ENCODE measurements at regions not wholly inside any gene's neighbourhood (a gene's known extent, or its start where the extent isn't known, plus 50 kb on each side); places are given as distances from the start of the nearest gene placed in this dataset.

- H2BK12ac ChIP-seq (ENCODE audit: insufficient read length, low read depth, low read length) = no peak overlapping the region
- no peak overlapping the region for H4K91ac ChIP-seq (ENCODE audit: insufficient read length, low read depth, low read length)
- H2BK15ac ChIP-seq (ENCODE audit: low read depth, low read length) = no peak overlapping the region
- H3K4me1 ChIP-seq (ENCODE audit: insufficient read depth, low read length) = no peaks in the 10 kb centered on the region
- H3K27ac ChIP-seq (ENCODE audit: insufficient read length, low read depth, low read length) = no peak overlapping the region
- DNase-seq = no peak
- no peaks in the 10 kb centered on the region for H3K79me2 ChIP-seq (ENCODE audit: insufficient read depth, low read length)
- no peak overlapping the region for H3K56ac ChIP-seq (ENCODE audit: insufficient read length, low read depth, low read length)
- no CpG with 5 or more reads among the region's 6 CpGs for WGBS (ENCODE audit: extremely low coverage, insufficient read length, low lambda C conversion rate)
- no peaks in the 10 kb centered on the region for H3K79me1 ChIP-seq (ENCODE audit: insufficient read depth, low read depth, low read length, poor library complexity, severe bottlenecking)
- H4K8ac ChIP-seq (replicated peaks; ENCODE audit: insufficient read length, low read depth, low read length) = no peak overlapping the region
- no peak overlapping the region for H3K14ac ChIP-seq (ENCODE audit: insufficient read depth, low read length)
- H3K27me3 ChIP-seq (ENCODE audit: insufficient read depth, low read length) = no peaks in the 10 kb centered on the region
- H3T11ph ChIP-seq (ENCODE audit: low read length) = no peak overlapping the region
- no peak overlapping the region for H3K18ac ChIP-seq (ENCODE audit: insufficient read length, low read depth, low read length)
- Mint-ChIP-seq H3K4me1 (peaks cover 6 to 10% of the 10 kb centered on the region in 2 experiments), H3K27ac (no peak overlapping the region), H3K36me3 (ENCODE audit: insufficient read depth in 1 of 3, low read depth in 3 of 3) (no peaks in the 10 kb centered on the region), H3K4me3 (no peak overlapping the region), H3K27me3 (ENCODE audit: low read depth) (no peaks in the 10 kb centered on the region; the same call in 1 of the 2 replicates), H3K9me3 (no peaks in the 10 kb centered on the region; a peak in 1 of 5 replicates)
- H3K23me2 ChIP-seq (ENCODE audit: insufficient read length, low read depth, low read length, poor library complexity, severe bottlenecking) = no peaks in the 10 kb centered on the region
- H3K4ac ChIP-seq (ENCODE audit: low read depth, low read length) = no peak overlapping the region
- no peaks in the 10 kb centered on the region for H4K20me1 ChIP-seq (ENCODE audit: control insufficient read depth, insufficient read depth, insufficient read length)
- no peak overlapping the region for H2BK120ac ChIP-seq (ENCODE audit: low read depth, low read length, poor library complexity, severe bottlenecking)
- H2AFZ ChIP-seq (ENCODE audit: low read length) = no peak overlapping the region
- H3K9me3 ChIP-seq (ENCODE audit: control insufficient read depth, low read depth, low read length) = no peaks in the 10 kb centered on the region
- H3K4me2 ChIP-seq (ENCODE audit: insufficient read depth, insufficient read length, low read length) = no peak overlapping the region
- no peak overlapping the region for H2BK20ac ChIP-seq (ENCODE audit: low read depth, low read length, poor library complexity, severe bottlenecking)
- TF ChIP-seq, protein P1, sequence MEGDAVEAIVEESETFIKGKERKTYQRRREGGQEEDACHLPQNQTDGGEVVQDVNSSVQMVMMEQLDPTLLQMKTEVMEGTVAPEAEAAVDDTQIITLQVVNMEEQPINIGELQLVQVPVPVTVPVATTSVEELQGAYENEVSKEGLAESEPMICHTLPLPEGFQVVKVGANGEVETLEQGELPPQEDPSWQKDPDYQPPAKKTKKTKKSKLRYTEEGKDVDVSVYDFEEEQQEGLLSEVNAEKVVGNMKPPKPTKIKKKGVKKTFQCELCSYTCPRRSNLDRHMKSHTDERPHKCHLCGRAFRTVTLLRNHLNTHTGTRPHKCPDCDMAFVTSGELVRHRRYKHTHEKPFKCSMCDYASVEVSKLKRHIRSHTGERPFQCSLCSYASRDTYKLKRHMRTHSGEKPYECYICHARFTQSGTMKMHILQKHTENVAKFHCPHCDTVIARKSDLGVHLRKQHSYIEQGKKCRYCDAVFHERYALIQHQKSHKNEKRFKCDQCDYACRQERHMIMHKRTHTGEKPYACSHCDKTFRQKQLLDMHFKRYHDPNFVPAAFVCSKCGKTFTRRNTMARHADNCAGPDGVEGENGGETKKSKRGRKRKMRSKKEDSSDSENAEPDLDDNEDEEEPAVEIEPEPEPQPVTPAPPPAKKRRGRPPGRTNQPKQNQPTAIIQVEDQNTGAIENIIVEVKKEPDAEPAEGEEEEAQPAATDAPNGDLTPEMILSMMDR (conservative IDR thresholded peaks at IDR 0.05) = no peak
- no peak overlapping the region for H2AK5ac ChIP-seq (ENCODE audit: insufficient read length, low read length)
- no peak overlapping the region for H3K23ac ChIP-seq (ENCODE audit: insufficient read length, low read depth, low read length)
- H2BK5ac ChIP-seq (ENCODE audit: insufficient read length, low read length) = no peak overlapping the region
- H4K5ac ChIP-seq (ENCODE audit: insufficient read length, low read depth, low read length) = no peak overlapping the region
- no peak overlapping the region for H3K9ac ChIP-seq (ENCODE audit: extremely low read depth, insufficient read length, low read length)
Measured at GRCh38 chr6:89028774-89029173, 51.8 kb upstream of the PNRC1 start.

All from H9 (cell line).